Colonic mucosa (tissue), 4 donors: ENCODE measurements at regions not wholly inside any gene's neighbourhood (a gene's known extent, or its start where the extent isn't known, plus 50 kb on each side); places are given as distances from the start of the nearest gene placed in this dataset.

Source experiments
- DNase-seq: peaks from one replicate; pipeline ENCODE4 v3.0.0-alpha.2; 2020
- H3K27ac ChIP-seq: fragments of 200-600 bp; one replicate; pipeline ENCODE4 v1.8.0; 2021
- H3K27me3 ChIP-seq: fragments of 200-600 bp; one replicate; pipeline ENCODE4 v1.8.0; 2021
- H3K36me3 ChIP-seq: fragments of 200-600 bp; one replicate; pipeline ENCODE4 v1.8.0; 2021
- H3K4me1 ChIP-seq: fragments of 200-600 bp; one replicate; pipeline ENCODE4 v1.8.0; 2021; ENCODE audit warnings: mild to moderate bottlenecking
- H3K4me3 ChIP-seq: fragments of 200-600 bp; one replicate; pipeline ENCODE4 v1.8.0; 2021
- H3K9ac ChIP-seq, 2 donors: one replicate each; pipeline ENCODE4 v1.7.0; 2013; ENCODE audit warnings: control low read depth in 2 of 2, low read depth in 2 of 2, low read length in 2 of 2
- H3K9me3 ChIP-seq: fragments of 200-600 bp; one replicate; pipeline ENCODE4 v1.8.0; 2021
- intact Hi-C: fragments of 100-400 bp; cut with DNase I; formaldehyde crosslinking; loops from one replicate; pipeline ENCODE4 v1.14.1; 2022
- TF ChIP-seq, protein P1 (sequence below): fragments of 200-600 bp; IDR thresholded peaks from one replicate; pipeline ENCODE4 v1.8.0; 2022; ENCODE audit warnings: antibody characterized with exemption, mild to moderate bottlenecking
- donor health status: healthy.
- donor health status: DM: no; HTN: no; CAD: no.
- donor health status: DM: no; HTN: no; CAD: no.

DNA sequence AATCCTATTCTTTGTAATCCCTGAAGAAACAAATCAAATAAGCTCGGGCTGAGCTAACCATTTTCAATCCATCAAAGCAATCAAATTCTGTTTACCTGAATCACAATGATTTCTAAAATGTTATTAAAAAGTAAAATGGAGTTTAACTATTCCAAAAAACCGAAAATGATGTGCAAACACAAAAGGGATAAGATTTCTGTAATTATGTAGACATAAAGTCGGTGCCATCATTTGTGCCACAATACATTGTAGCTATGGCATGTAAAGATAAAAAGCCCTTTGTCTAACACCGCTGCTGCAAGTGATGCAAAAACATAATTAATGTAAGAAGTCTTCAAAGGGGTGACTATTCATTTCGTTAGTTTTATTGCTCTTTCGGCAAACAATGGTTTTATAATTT, 125.1 kb upstream of the FAM204A start:
- Histone ChIP-seq H3K9me3 (no peaks in the 10 kb centered on the region), H3K4me1 (no peaks in the 10 kb centered on the region), H3K27ac (no peak overlapping the region), H3K4me3 (no peak overlapping the region), H3K36me3 (no peaks in the 10 kb centered on the region), H3K27me3 (no peaks in the 10 kb centered on the region), H3K9ac (no peak overlapping the region)
- no peak for DNase-seq
- intact Hi-C loops: no loop called here
- TF ChIP-seq, protein P1, sequence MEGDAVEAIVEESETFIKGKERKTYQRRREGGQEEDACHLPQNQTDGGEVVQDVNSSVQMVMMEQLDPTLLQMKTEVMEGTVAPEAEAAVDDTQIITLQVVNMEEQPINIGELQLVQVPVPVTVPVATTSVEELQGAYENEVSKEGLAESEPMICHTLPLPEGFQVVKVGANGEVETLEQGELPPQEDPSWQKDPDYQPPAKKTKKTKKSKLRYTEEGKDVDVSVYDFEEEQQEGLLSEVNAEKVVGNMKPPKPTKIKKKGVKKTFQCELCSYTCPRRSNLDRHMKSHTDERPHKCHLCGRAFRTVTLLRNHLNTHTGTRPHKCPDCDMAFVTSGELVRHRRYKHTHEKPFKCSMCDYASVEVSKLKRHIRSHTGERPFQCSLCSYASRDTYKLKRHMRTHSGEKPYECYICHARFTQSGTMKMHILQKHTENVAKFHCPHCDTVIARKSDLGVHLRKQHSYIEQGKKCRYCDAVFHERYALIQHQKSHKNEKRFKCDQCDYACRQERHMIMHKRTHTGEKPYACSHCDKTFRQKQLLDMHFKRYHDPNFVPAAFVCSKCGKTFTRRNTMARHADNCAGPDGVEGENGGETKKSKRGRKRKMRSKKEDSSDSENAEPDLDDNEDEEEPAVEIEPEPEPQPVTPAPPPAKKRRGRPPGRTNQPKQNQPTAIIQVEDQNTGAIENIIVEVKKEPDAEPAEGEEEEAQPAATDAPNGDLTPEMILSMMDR: no peak

DNA sequence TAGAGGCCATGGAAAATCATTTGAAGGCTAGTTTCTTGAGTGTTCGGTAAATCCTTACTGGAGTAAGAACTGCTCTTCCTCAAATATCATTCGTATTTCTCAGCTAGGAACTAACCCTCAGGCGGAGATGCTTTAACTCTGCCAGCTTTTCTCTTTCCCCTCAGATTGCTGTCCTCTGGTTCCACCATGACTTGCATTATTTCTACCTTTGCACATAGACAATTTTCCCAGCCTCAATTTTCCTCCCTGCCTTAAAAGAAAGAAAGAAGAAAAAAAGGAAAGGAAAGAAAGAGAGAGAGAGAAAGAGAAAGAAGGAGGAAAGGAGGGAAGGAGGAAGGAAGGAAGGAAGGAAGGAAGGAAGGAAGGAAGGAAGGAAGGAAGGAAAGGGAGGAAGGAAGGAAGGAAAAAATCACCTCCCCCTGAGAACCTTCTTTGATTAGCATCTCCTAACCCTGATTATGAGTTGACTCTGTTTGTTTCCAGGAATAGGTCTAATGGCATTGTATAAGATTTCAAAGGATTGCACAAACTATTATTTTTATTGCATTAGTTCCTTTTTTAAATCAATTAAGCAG, 123.3 kb upstream of the FAM204A start:
- intact Hi-C loops: no loop called here

DNA sequence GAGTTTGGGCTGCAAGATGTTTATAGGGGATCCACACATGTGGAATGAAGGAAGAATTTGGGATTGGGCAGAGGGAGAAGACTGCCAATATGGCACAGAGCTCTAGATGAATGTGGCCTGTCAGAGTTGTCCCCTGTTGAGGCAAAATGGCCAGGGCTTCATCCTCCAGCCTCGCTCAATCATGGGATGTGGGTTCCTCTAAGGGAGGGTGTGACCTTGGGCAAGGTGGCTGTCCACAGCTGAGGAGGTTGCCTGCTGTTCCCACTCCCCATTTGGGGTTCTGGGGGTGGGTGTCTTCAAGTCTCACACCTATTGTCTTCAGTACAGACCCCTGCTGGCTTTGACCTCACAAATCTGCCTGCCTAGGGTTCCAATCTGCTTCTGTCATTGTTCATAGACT, 121.6 kb upstream of the FAM204A start:
- Histone ChIP-seq H3K9ac (no peak overlapping the region), H3K27ac (no peak overlapping the region), H3K9me3 (no peaks in the 10 kb centered on the region), H3K36me3 (no peaks in the 10 kb centered on the region), H3K27me3 (no peaks in the 10 kb centered on the region), H3K4me1 (no peaks in the 10 kb centered on the region), H3K4me3 (no peak overlapping the region)
- no peak for DNase-seq
- TF ChIP-seq, protein P1: no peak
- intact Hi-C loops: no loop called here

More for the DNA sequence above, 123.3 kb upstream of the FAM204A start:
- no peaks in the 10 kb centered on the region for H3K27me3 ChIP-seq
- no peak overlapping the region for H3K27ac ChIP-seq
- DNase-seq: no peak
- no peaks in the 10 kb centered on the region for H3K36me3 ChIP-seq
- TF ChIP-seq, protein P1: no peak
- H3K4me1 ChIP-seq: no peaks in the 10 kb centered on the region
- no peak overlapping the region for H3K4me3 ChIP-seq
- no peaks in the 10 kb centered on the region for H3K9me3 ChIP-seq
- no peak overlapping the region for H3K9ac ChIP-seq

DNA sequence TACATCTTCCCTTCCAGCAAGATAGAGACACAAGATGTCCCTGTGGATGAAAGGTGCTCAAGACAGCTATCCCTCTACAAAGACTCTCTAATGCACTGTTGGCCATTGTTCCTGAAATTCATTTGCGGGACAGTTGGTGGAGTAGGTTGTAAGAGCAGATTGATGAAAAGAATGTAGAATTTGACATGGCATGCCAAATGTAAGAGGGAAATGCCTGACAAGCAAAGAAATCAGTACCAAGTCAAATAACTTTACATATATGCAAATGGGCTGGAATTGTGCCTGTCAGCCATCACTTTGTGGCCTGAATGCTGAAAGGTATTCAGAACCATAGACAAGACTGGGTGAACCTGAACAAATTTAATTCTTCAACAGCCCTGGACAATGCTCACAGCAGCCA, 120.3 kb upstream of the FAM204A start:
- Histone ChIP-seq H3K9ac (no peak overlapping the region), H3K36me3 (no peaks in the 10 kb centered on the region), H3K27me3 (no peaks in the 10 kb centered on the region), H3K4me3 (no peak overlapping the region), H3K9me3 (no peaks in the 10 kb centered on the region), H3K27ac (no peak overlapping the region), H3K4me1 (no peaks in the 10 kb centered on the region)
- intact Hi-C loops: no loop called here
- TF ChIP-seq, protein P1: no peak
- no peak for DNase-seq

DNA sequence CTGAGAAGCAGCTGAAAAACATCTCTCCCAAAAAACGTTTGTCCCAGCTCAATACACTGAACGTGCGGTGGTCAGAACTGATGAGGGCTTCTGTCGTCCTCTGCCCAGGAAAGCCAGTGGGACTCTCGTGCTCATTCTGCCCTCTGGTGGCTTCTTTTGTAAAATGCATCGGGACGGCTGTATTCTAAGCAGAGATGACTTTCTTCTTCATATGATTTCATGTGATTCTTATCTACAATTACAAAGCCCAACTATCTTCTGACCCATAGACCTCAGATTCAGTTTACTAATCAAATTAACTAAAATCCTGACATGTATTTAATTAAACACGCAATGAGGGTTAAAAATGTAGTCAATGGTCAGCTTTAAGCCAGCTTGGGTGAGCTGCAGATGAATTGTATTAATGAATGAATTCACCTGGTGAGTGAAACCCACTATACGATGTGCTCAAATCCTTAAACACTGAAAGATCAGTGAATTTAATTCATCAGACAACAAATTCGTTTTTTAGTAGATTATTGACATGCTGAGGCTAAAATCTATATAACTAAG, 117.6 kb upstream of the FAM204A start:
- Histone ChIP-seq H3K27ac (no peak overlapping the region), H3K4me3 (no peak overlapping the region), H3K9me3 (no peaks in the 10 kb centered on the region), H3K4me1 (no peaks in the 10 kb centered on the region), H3K36me3 (no peaks in the 10 kb centered on the region), H3K27me3 (no peaks in the 10 kb centered on the region), H3K9ac (peak overlapping the region in 1 of 2 donors; percentile 36)
- intact Hi-C loops: no loop called here
- DNase-seq: peak; percentile 79
- TF ChIP-seq, protein P1: peak; percentile 57
